GM23338 (cell line): ENCODE measurements at regions not wholly inside any gene's neighbourhood (a gene's known extent, or its start where the extent isn't known, plus 50 kb on each side); places are given as distances from the start of the nearest gene placed in this dataset.

Source experiments
- ATAC-seq: fragments of 200-7000 bp; cut with Tn5 transposase; 3 replicates; pipeline ENCODE4 v1.9.1; 2020
- DNase-seq: peaks from one replicate; pipeline ENCODE4 v3.0.0-alpha.2; 2015; ENCODE audit warnings: low spot score
- H2AFZ ChIP-seq: fragments of 200-600 bp; sonication (generic); 2 replicates; pipeline ENCODE4 v1.8.0; 2016; ENCODE audit warnings: antibody characterized with exemption, mild to moderate bottlenecking, moderate library complexity
- H3F3A ChIP-seq: fragments of 200-600 bp; sonication (generic); replicated peaks from 2 replicates; pipeline ENCODE4 v1.8.0; 2017; ENCODE audit warnings: antibody characterized with exemption, mixed run types, low read depth
- H3K27ac ChIP-seq: fragments of 200-600 bp; sonication (generic); 2 replicates; pipeline ENCODE4 v1.6.1; 2016; ENCODE audit warnings: low read depth
- H3K27me3 ChIP-seq: fragments of 200-600 bp; sonication (generic); 2 replicates; pipeline ENCODE4 v1.8.0; 2016; ENCODE audit warnings: mild to moderate bottlenecking, mixed run types, moderate library complexity; ENCODE audit not compliant: insufficient read depth
- H3K36me3 ChIP-seq: fragments of 200-600 bp; sonication (generic); 2 replicates; pipeline ENCODE4 v1.8.0; 2016; ENCODE audit warnings: mild to moderate bottlenecking; ENCODE audit not compliant: insufficient read depth
- H3K4me1 ChIP-seq: fragments of 200-600 bp; sonication (generic); 2 replicates; pipeline ENCODE4 v1.8.0; 2016; ENCODE audit warnings: mild to moderate bottlenecking, moderate library complexity; ENCODE audit not compliant: insufficient read depth
- H3K4me2 ChIP-seq: fragments of 200-600 bp; sonication (generic); 2 replicates; pipeline ENCODE4 v1.7.1; 2017; ENCODE audit warnings: mixed run types
- H3K4me3 ChIP-seq: fragments of 200-600 bp; sonication (generic); 2 replicates; pipeline ENCODE4 v1.6.1; 2016; ENCODE audit warnings: mixed run types
- H3K79me2 ChIP-seq: fragments of 200-600 bp; sonication (generic); replicated peaks from 2 replicates; pipeline ENCODE4 v1.8.0; 2017; ENCODE audit warnings: mild to moderate bottlenecking; ENCODE audit not compliant: insufficient read depth
- H3K9me2 ChIP-seq: fragments of 200-600 bp; sonication (generic); 2 replicates; pipeline ENCODE4 v1.8.0; 2017; ENCODE audit not compliant: insufficient read depth
- H4K20me1 ChIP-seq: fragments of 200-600 bp; sonication (generic); replicated peaks from 2 replicates; pipeline ENCODE4 v1.8.0; 2017; ENCODE audit warnings: mild to moderate bottlenecking; ENCODE audit not compliant: insufficient read depth
- H3K27ac Mint-ChIP-seq: 2 replicates; pipeline ENCODE4 v1.8.0; 2020; ENCODE audit warnings: inconsistent platforms, mild to moderate bottlenecking, moderate library complexity, mixed read lengths
- H3K27me3 Mint-ChIP-seq: 3 replicates; pipeline ENCODE4 v1.8.0; 2022; ENCODE audit warnings: low read depth, mild to moderate bottlenecking, moderate library complexity, mixed read lengths, inconsistent platforms; ENCODE audit not compliant: insufficient read depth, poor library complexity
- H3K36me3 Mint-ChIP-seq: 3 replicates; pipeline ENCODE4 v1.8.0; 2021; ENCODE audit warnings: low read depth, mild to moderate bottlenecking, inconsistent platforms, moderate library complexity, mixed read lengths
- H3K4me1 Mint-ChIP-seq: 3 replicates; pipeline ENCODE4 v1.8.0; 2020; ENCODE audit warnings: mild to moderate bottlenecking, inconsistent platforms, mixed read lengths
- H3K4me3 Mint-ChIP-seq: 3 replicates; pipeline ENCODE4 v1.8.0; 2021; ENCODE audit warnings: moderate library complexity, mild to moderate bottlenecking, inconsistent platforms, mixed read lengths
- H3K9me3 Mint-ChIP-seq: 3 replicates; pipeline ENCODE4 v1.8.0; 2020; ENCODE audit warnings: moderate library complexity, mild to moderate bottlenecking, inconsistent platforms, mixed read lengths
- CREB1 ChIP-seq: fragments of 250-450 bp; sonication (Bioruptor Pico); IDR thresholded peaks from 2 replicates; pipeline ENCODE4 v1.5.0; 2020; ENCODE audit warnings: low read depth, mild to moderate bottlenecking, moderate library complexity
- EZH2phosphoT487 ChIP-seq: fragments of 200-600 bp; sonication (generic); IDR thresholded peaks from one replicate; pipeline ENCODE4 v1.8.1; 2018; ENCODE audit warnings: antibody characterized with exemption; ENCODE audit not compliant: unreplicated experiment
- JUNB ChIP-seq: IDR thresholded peaks from one replicate; pipeline ENCODE4 v1.6.1; 2016; ENCODE audit warnings: antibody characterized with exemption; ENCODE audit not compliant: unreplicated experiment
- NANOG ChIP-seq: IDR thresholded peaks from 2 replicates; pipeline ENCODE4 v1.6.1; 2016; ENCODE audit warnings: antibody characterized with exemption, borderline replicate concordance
- POLR2AphosphoS5 ChIP-seq: IDR thresholded peaks from 2 replicates; pipeline ENCODE4 v1.6.1; 2016; ENCODE audit warnings: antibody characterized with exemption, low read depth
- STAT1 ChIP-seq: IDR thresholded peaks from one replicate; pipeline ENCODE4 v1.6.1; 2016; ENCODE audit warnings: antibody characterized with exemption; ENCODE audit not compliant: unreplicated experiment
- ZNF331 ChIP-seq: fragments of 250-450 bp; sonication (Bioruptor Pico); IDR thresholded peaks from 2 replicates; pipeline ENCODE4 v1.5.0; 2020; ENCODE audit warnings: low read depth, mild to moderate bottlenecking, moderate library complexity
- TF ChIP-seq, protein P1 (sequence below): fragments of 250-450 bp; sonication (Bioruptor Pico); IDR thresholded peaks from 2 replicates; pipeline ENCODE4 v1.5.0; 2020; ENCODE audit warnings: mild to moderate bottlenecking, moderate library complexity
- TF ChIP-seq, protein P2 (sequence below): IDR thresholded peaks from 2 replicates; pipeline ENCODE4 v1.6.1; 2016; ENCODE audit warnings: antibody characterized with exemption
- TF ChIP-seq, protein P3 (sequence below), 2 experiments: fragments of 200-600 bp in 1 of 2; sonication (generic) in 1 of 2; conservative IDR thresholded peaks; 2 replicates each; pipeline versions ENCODE4 v1.5.1 to v1.6.1; 2016 to 2017; ENCODE audit warnings: antibody characterized with exemption in 2 of 2, low read depth in 2 of 2, mild to moderate bottlenecking in 2 of 2, moderate library complexity in 1 of 2
- TF ChIP-seq, protein P4 (sequence below): IDR thresholded peaks from one replicate; pipeline ENCODE4 v1.6.1; 2018; ENCODE audit warnings: antibody characterized with exemption; ENCODE audit not compliant: unreplicated experiment

DNA sequence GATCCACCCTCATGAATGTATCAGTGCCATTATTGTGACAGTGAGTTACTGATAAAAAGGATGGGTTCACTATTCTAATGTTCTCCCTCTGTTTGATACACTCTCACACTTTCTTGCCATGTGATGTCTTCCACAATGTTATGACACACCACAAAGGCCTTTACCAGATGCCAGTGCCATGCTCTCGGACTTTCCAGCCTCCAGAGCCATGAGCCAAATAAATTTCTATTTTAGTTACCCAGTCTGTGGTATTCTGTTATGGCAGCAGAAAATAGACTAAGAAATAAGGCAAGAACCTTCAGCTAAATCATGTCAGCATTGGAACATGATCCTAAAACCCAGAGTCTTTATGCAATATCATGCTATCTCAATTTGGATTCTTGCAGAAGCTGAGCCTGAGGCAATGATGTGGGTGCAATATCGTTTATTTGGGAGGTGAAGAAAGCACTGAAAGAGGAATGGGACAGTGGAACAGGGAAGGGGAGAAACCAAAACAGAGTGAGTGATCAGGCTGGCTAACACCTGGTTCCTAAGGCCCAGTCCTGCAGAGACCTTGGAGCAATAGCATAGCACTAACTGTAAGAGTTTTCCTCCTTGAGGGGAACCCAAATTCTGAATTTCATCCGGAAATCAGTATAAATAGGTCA is 130.4 kb upstream of the LRFN2 start:
- Histone ChIP-seq H3K4me3 (no peak overlapping the region), H3K9me2 (peaks cover 6% of the 10 kb centered on the region; the same call in 1 of the 2 replicates), H3K36me3 (no peaks in the 10 kb centered on the region), H2AFZ (no peak overlapping the region), H3K27me3 (no peaks in the 10 kb centered on the region), H4K20me1 (no peaks in the 10 kb centered on the region), H3K27ac (no peak overlapping the region), H3K79me2 (no peaks in the 10 kb centered on the region), H3F3A (no peaks in the 10 kb centered on the region), H3K4me1 (peaks cover 10% of the 10 kb centered on the region), H3K4me2 (no peak overlapping the region)
- Mint-ChIP-seq H3K4me3 (no peak overlapping the region), H3K27me3 (peaks cover 21% of the 10 kb centered on the region), H3K36me3 (no peaks in the 10 kb centered on the region), H3K9me3 (peaks cover 2% of the 10 kb centered on the region; the same call in 1 of the 3 replicates), H3K4me1 (peaks cover 31% of the 10 kb centered on the region), H3K27ac (no peak overlapping the region)
- ATAC-seq (no peak), DNase-seq (no peak)
- no peak for TF ChIP-seq NANOG
- TF ChIP-seq, protein P1, sequence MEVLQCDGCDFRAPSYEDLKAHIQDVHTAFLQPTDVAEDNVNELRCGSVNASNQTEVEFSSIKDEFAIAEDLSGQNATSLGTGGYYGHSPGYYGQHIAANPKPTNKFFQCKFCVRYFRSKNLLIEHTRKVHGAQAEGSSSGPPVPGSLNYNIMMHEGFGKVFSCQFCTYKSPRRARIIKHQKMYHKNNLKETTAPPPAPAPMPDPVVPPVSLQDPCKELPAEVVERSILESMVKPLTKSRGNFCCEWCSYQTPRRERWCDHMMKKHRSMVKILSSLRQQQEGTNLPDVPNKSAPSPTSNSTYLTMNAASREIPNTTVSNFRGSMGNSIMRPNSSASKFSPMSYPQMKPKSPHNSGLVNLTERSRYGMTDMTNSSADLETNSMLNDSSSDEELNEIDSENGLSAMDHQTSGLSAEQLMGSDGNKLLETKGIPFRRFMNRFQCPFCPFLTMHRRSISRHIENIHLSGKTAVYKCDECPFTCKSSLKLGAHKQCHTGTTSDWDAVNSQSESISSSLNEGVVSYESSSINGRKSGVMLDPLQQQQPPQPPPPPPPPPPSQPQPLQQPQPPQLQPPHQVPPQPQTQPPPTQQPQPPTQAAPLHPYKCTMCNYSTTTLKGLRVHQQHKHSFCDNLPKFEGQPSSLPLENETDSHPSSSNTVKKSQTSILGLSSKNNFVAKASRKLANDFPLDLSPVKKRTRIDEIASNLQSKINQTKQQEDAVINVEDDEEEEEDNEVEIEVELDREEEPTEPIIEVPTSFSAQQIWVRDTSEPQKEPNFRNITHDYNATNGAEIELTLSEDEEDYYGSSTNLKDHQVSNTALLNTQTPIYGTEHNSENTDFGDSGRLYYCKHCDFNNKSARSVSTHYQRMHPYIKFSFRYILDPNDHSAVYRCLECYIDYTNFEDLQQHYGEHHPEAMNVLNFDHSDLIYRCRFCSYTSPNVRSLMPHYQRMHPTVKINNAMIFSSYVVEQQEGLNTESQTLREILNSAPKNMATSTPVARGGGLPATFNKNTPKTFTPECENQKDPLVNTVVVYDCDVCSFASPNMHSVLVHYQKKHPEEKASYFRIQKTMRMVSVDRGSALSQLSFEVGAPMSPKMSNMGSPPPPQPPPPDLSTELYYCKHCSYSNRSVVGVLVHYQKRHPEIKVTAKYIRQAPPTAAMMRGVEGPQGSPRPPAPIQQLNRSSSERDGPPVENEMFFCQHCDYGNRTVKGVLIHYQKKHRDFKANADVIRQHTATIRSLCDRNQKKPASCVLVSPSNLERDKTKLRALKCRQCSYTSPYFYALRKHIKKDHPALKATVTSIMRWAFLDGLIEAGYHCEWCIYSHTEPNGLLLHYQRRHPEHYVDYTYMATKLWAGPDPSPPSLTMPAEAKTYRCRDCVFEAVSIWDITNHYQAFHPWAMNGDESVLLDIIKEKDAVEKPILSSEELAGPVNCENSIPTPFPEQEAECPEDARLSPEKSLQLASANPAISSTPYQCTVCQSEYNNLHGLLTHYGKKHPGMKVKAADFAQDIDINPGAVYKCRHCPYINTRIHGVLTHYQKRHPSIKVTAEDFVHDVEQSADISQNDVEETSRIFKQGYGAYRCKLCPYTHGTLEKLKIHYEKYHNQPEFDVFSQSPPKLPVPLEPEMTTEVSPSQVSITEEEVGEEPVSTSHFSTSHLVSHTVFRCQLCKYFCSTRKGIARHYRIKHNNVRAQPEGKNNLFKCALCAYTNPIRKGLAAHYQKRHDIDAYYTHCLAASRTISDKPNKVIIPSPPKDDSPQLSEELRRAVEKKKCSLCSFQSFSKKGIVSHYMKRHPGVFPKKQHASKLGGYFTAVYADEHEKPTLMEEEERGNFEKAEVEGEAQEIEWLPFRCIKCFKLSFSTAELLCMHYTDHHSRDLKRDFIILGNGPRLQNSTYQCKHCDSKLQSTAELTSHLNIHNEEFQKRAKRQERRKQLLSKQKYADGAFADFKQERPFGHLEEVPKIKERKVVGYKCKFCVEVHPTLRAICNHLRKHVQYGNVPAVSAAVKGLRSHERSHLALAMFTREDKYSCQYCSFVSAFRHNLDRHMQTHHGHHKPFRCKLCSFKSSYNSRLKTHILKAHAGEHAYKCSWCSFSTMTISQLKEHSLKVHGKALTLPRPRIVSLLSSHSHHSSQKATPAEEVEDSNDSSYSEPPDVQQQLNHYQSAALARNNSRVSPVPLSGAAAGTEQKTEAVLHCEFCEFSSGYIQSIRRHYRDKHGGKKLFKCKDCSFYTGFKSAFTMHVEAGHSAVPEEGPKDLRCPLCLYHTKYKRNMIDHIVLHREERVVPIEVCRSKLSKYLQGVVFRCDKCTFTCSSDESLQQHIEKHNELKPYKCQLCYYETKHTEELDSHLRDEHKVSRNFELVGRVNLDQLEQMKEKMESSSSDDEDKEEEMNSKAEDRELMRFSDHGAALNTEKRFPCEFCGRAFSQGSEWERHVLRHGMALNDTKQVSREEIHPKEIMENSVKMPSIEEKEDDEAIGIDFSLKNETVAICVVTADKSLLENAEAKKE, result no peak
- TF ChIP-seq POLR2AphosphoS5, result no peak
- TF ChIP-seq, protein P2, sequence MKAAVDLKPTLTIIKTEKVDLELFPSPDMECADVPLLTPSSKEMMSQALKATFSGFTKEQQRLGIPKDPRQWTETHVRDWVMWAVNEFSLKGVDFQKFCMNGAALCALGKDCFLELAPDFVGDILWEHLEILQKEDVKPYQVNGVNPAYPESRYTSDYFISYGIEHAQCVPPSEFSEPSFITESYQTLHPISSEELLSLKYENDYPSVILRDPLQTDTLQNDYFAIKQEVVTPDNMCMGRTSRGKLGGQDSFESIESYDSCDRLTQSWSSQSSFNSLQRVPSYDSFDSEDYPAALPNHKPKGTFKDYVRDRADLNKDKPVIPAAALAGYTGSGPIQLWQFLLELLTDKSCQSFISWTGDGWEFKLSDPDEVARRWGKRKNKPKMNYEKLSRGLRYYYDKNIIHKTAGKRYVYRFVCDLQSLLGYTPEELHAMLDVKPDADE, result no peak
- TF ChIP-seq, protein P3, sequence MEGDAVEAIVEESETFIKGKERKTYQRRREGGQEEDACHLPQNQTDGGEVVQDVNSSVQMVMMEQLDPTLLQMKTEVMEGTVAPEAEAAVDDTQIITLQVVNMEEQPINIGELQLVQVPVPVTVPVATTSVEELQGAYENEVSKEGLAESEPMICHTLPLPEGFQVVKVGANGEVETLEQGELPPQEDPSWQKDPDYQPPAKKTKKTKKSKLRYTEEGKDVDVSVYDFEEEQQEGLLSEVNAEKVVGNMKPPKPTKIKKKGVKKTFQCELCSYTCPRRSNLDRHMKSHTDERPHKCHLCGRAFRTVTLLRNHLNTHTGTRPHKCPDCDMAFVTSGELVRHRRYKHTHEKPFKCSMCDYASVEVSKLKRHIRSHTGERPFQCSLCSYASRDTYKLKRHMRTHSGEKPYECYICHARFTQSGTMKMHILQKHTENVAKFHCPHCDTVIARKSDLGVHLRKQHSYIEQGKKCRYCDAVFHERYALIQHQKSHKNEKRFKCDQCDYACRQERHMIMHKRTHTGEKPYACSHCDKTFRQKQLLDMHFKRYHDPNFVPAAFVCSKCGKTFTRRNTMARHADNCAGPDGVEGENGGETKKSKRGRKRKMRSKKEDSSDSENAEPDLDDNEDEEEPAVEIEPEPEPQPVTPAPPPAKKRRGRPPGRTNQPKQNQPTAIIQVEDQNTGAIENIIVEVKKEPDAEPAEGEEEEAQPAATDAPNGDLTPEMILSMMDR (conservative IDR thresholded peaks at IDR 0.05; ENCODE audit: low read depth in 2 of 2), result no peak
- TF ChIP-seq EZH2phosphoT487, result no peak
- no peak for TF ChIP-seq JUNB
- TF ChIP-seq CREB1 (CRISPR knock-in tag), result no peak
- TF ChIP-seq STAT1, result no peak
- TF ChIP-seq, protein P4, sequence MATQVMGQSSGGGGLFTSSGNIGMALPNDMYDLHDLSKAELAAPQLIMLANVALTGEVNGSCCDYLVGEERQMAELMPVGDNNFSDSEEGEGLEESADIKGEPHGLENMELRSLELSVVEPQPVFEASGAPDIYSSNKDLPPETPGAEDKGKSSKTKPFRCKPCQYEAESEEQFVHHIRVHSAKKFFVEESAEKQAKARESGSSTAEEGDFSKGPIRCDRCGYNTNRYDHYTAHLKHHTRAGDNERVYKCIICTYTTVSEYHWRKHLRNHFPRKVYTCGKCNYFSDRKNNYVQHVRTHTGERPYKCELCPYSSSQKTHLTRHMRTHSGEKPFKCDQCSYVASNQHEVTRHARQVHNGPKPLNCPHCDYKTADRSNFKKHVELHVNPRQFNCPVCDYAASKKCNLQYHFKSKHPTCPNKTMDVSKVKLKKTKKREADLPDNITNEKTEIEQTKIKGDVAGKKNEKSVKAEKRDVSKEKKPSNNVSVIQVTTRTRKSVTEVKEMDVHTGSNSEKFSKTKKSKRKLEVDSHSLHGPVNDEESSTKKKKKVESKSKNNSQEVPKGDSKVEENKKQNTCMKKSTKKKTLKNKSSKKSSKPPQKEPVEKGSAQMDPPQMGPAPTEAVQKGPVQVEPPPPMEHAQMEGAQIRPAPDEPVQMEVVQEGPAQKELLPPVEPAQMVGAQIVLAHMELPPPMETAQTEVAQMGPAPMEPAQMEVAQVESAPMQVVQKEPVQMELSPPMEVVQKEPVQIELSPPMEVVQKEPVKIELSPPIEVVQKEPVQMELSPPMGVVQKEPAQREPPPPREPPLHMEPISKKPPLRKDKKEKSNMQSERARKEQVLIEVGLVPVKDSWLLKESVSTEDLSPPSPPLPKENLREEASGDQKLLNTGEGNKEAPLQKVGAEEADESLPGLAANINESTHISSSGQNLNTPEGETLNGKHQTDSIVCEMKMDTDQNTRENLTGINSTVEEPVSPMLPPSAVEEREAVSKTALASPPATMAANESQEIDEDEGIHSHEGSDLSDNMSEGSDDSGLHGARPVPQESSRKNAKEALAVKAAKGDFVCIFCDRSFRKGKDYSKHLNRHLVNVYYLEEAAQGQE, result no peak
- no peak for TF ChIP-seq ZNF331 (CRISPR knock-in tag)
